ENCODE measurements at regions not wholly inside any gene's neighbourhood (a gene's known extent, or its start where the extent isn't known, plus 50 kb on each side); places are given as distances from the start of the nearest gene placed in this dataset.

- intact Hi-C loops (cut with micrococcal nuclease; ENCODE audit: unreplicated experiment), result no loop called here
Observed at GRCh38 chr3:118682921-118683320, 351.7 kb downstream of the IGSF11 start.

GRCh38 chr3:118683636-118684035, 351.0 kb downstream of the IGSF11 start:
- no peak for DNase-seq
- ChIA-PET POLR2A (no interaction called here), CTCF (no interaction called here)
- no peaks in the 10 kb centered on the region for H3K36me3 ChIP-seq (ENCODE audit: control insufficient read depth, insufficient read depth, low read length)
- Mint-ChIP-seq H3K36me3 (ENCODE audit: insufficient read depth, unreplicated experiment) (no peaks in the 10 kb centered on the region), H3K4me1 (ENCODE audit: low read depth, unreplicated experiment) (no peaks in the 10 kb centered on the region), H3K9me3 (ENCODE audit: unreplicated experiment) (peaks cover 16% of the 10 kb centered on the region), H3K27me3 (ENCODE audit: insufficient read depth, unreplicated experiment) (no peaks in the 10 kb centered on the region), H3K27ac (ENCODE audit: unreplicated experiment) (no peak overlapping the region), H3K4me3 (ENCODE audit: unreplicated experiment) (no peak overlapping the region)
- no peak overlapping the region for H3K4me3 ChIP-seq (ENCODE audit: low read depth, low read length)
- no peaks in the 10 kb centered on the region for H3K4me1 ChIP-seq
- intact Hi-C loops (cut with micrococcal nuclease; ENCODE audit: unreplicated experiment), result no loop called here
- no TSS peak for BruUV-seq (replicated peaks)
- no peaks in the 10 kb centered on the region for H3K27me3 ChIP-seq (replicated peaks; ENCODE audit: control insufficient read depth, insufficient read depth, low read length)
- TF ChIP-seq CTCF (IDR thresholded peaks at IDR 0.05; ENCODE audit: insufficient read depth in 1 of 2, low read depth in 1 of 2, low read length in 1 of 2, severe bottlenecking in 1 of 2, unreplicated experiment in 1 of 2), result no peak
- H3K9me3 ChIP-seq, result no peaks in the 10 kb centered on the region

More at GRCh38 chr3:118682921-118683320, 351.7 kb downstream of the IGSF11 start:
- Mint-ChIP-seq H3K4me3 (ENCODE audit: unreplicated experiment) (no peak overlapping the region), H3K27ac (ENCODE audit: unreplicated experiment) (no peak overlapping the region), H3K27me3 (ENCODE audit: insufficient read depth, unreplicated experiment) (no peaks in the 10 kb centered on the region), H3K9me3 (ENCODE audit: unreplicated experiment) (peaks cover 16% of the 10 kb centered on the region), H3K4me1 (ENCODE audit: low read depth, unreplicated experiment) (no peaks in the 10 kb centered on the region), H3K36me3 (ENCODE audit: insufficient read depth, unreplicated experiment) (no peaks in the 10 kb centered on the region)
- no peak for DNase-seq
- BruUV-seq (replicated peaks), result no TSS peak
- ChIA-PET CTCF (no interaction called here), POLR2A (no interaction called here)
- Histone ChIP-seq H3K36me3 (ENCODE audit: control insufficient read depth, insufficient read depth, low read length) (no peaks in the 10 kb centered on the region), H3K4me1 (no peaks in the 10 kb centered on the region), H3K27me3 (replicated peaks; ENCODE audit: control insufficient read depth, insufficient read depth, low read length) (no peaks in the 10 kb centered on the region), H3K4me3 (ENCODE audit: low read depth, low read length) (no peak overlapping the region), H3K9me3 (no peaks in the 10 kb centered on the region)
- no peak for TF ChIP-seq CTCF (IDR thresholded peaks at IDR 0.05; ENCODE audit: insufficient read depth in 1 of 2, low read depth in 1 of 2, low read length in 1 of 2, severe bottlenecking in 1 of 2, unreplicated experiment in 1 of 2)

GRCh38 chr3:118688396-118688884, 346.2 kb downstream of the IGSF11 start:
- no TSS peak for BruUV-seq (replicated peaks)
- intact Hi-C loops (cut with micrococcal nuclease; ENCODE audit: unreplicated experiment), result loop anchor here (5.0 kb wide), 1 partner anchor 129 kb away; no protein-coding TSS in a partner anchor
- Histone ChIP-seq H3K36me3 (ENCODE audit: control insufficient read depth, insufficient read depth, low read length) (no peaks in the 10 kb centered on the region), H3K4me1 (no peaks in the 10 kb centered on the region), H3K4me3 (ENCODE audit: low read depth, low read length) (no peak overlapping the region), H3K27me3 (replicated peaks; ENCODE audit: control insufficient read depth, insufficient read depth, low read length) (no peaks in the 10 kb centered on the region), H3K9me3 (no peaks in the 10 kb centered on the region)
- no peaks in the 10 kb centered on the region for H3K36me3 Mint-ChIP-seq (ENCODE audit: insufficient read depth, unreplicated experiment)
- no peak overlapping the region for H3K4me3 Mint-ChIP-seq (ENCODE audit: unreplicated experiment)
- DNase-seq, result no peak
- H3K9me3 Mint-ChIP-seq (ENCODE audit: unreplicated experiment), result no peaks in the 10 kb centered on the region
- no peaks in the 10 kb centered on the region for H3K4me1 Mint-ChIP-seq (ENCODE audit: low read depth, unreplicated experiment)
- no peaks in the 10 kb centered on the region for H3K27me3 Mint-ChIP-seq (ENCODE audit: insufficient read depth, unreplicated experiment)
- ChIA-PET CTCF (interaction anchor here (1.3 kb wide), 1 partner anchor 73 kb away, joined by 3 read pairs; no protein-coding TSS in a partner anchor), POLR2A (no interaction called here)
- H3K27ac Mint-ChIP-seq (ENCODE audit: unreplicated experiment), result no peak overlapping the region
- no peak for TF ChIP-seq CTCF (IDR thresholded peaks at IDR 0.05; ENCODE audit: insufficient read depth in 1 of 2, low read depth in 1 of 2, low read length in 1 of 2, severe bottlenecking in 1 of 2, unreplicated experiment in 1 of 2)
